ENCODE measurements at regions not wholly inside any gene's neighbourhood (a gene's known extent, or its start where the extent isn't known, plus 50 kb on each side); places are given as distances from the start of the nearest gene placed in this dataset.

- Histone ChIP-seq H3K9ac (ENCODE audit: low read depth, low read length) (no peak overlapping the region), H3K9me3 (ENCODE audit: insufficient read depth, low read length, severe bottlenecking) (peaks cover 1% of the 10 kb centered on the region), H3K27ac (ENCODE audit: low read length) (no peak overlapping the region), H3K4me3 (ENCODE audit: low read depth in 1 of 2, low read length in 2 of 2) (no peak overlapping the region), H3K27me3 (ENCODE audit: insufficient read depth, low read length, poor library complexity) (no peaks in the 10 kb centered on the region), H3K79me2 (ENCODE audit: insufficient read depth, low read length) (no peaks in the 10 kb centered on the region), H3K4me2 (ENCODE audit: insufficient read depth, low read length) (no peak overlapping the region), H4K20me1 (ENCODE audit: insufficient read depth, low read length) (no peaks in the 10 kb centered on the region), H3K36me3 (ENCODE audit: insufficient read depth, low read length) (no peaks in the 10 kb centered on the region), H3K4me1 (ENCODE audit: insufficient read depth, low read length) (no peaks in the 10 kb centered on the region), H2AFZ (ENCODE audit: low read depth, low read length) (no peak overlapping the region)
- no peak for ATAC-seq (ENCODE audit: insufficient read depth, low read depth)
- no peak for TF ChIP-seq EZH2 (IDR thresholded peaks at IDR 0.05; ENCODE audit: borderline replicate concordance, low read depth, low read length, severe bottlenecking)
- TF ChIP-seq, protein P1, sequence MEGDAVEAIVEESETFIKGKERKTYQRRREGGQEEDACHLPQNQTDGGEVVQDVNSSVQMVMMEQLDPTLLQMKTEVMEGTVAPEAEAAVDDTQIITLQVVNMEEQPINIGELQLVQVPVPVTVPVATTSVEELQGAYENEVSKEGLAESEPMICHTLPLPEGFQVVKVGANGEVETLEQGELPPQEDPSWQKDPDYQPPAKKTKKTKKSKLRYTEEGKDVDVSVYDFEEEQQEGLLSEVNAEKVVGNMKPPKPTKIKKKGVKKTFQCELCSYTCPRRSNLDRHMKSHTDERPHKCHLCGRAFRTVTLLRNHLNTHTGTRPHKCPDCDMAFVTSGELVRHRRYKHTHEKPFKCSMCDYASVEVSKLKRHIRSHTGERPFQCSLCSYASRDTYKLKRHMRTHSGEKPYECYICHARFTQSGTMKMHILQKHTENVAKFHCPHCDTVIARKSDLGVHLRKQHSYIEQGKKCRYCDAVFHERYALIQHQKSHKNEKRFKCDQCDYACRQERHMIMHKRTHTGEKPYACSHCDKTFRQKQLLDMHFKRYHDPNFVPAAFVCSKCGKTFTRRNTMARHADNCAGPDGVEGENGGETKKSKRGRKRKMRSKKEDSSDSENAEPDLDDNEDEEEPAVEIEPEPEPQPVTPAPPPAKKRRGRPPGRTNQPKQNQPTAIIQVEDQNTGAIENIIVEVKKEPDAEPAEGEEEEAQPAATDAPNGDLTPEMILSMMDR (IDR thresholded peaks at IDR 0.05; ENCODE audit: borderline replicate concordance, extremely low read depth, low read length, poor library complexity, severe bottlenecking), result no peak
- no peak for DNase-seq
Measured at GRCh38 chr2:66317268-66317890, 117.5 kb upstream of the MEIS1 start.

DNA sequence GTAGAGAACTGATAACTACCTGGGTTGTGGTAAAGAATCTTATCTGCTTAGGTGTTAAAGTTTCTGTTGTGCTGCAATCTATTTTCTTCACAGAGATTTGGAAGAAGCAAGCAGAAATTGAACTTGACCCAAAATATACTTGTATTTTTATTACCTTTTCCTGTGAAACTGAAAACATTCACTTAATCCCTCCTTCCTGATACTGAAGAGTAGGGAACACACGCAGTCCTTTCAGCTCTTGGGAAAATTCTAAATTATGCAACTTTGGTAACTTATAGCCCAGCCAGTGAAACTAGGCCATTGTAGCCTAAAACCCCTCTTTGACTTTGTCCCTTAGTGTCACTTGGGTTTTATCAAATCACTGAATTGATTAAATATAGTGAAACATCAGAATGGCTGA, 128.4 kb upstream of the MEIS1 start:
- Histone ChIP-seq H4K20me1 (ENCODE audit: insufficient read depth, low read length) (no peaks in the 10 kb centered on the region), H3K36me3 (ENCODE audit: insufficient read depth, low read length) (no peaks in the 10 kb centered on the region), H3K4me2 (ENCODE audit: insufficient read depth, low read length) (no peak overlapping the region), H3K9me3 (ENCODE audit: insufficient read depth, low read length, severe bottlenecking) (peaks cover under 1% of the 10 kb centered on the region), H3K4me3 (ENCODE audit: low read depth in 1 of 2, low read length in 2 of 2) (no peak overlapping the region), H3K27me3 (ENCODE audit: insufficient read depth, low read length, poor library complexity) (no peaks in the 10 kb centered on the region), H3K79me2 (ENCODE audit: insufficient read depth, low read length) (no peaks in the 10 kb centered on the region), H3K9ac (ENCODE audit: low read depth, low read length) (no peak overlapping the region), H3K4me1 (ENCODE audit: insufficient read depth, low read length) (no peaks in the 10 kb centered on the region), H3K27ac (ENCODE audit: low read length) (no peak overlapping the region), H2AFZ (ENCODE audit: low read depth, low read length) (no peak overlapping the region)
- DNase-seq (no peak), ATAC-seq (ENCODE audit: insufficient read depth, low read depth) (no peak)
- TF ChIP-seq, protein P1 (IDR thresholded peaks at IDR 0.05; ENCODE audit: borderline replicate concordance, extremely low read depth, low read length, poor library complexity, severe bottlenecking), result no peak
- no peak for TF ChIP-seq EZH2 (IDR thresholded peaks at IDR 0.05; ENCODE audit: borderline replicate concordance, low read depth, low read length, severe bottlenecking)

DNA sequence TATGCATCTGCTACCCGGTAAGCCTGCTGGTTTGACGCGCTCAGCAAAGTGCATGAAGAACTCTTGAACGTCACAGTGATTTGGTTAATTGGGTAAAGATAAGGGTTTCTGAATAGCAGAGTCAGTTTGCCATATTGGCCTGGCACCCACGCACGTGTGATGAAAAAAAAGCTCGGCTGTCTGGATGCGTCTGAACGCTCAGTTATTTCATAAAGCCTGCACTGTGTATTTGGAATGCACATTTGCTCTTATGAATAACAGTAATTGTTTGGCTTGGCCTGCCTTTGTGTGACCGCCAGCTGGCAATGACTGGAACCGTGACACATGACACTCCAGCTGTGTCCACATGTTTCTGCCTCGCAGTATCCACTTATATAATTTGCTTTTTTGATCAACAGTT, 129.2 kb upstream of the MEIS1 start:
- DNase-seq (no peak), ATAC-seq (ENCODE audit: insufficient read depth, low read depth) (no peak)
- Histone ChIP-seq H3K36me3 (ENCODE audit: insufficient read depth, low read length) (no peaks in the 10 kb centered on the region), H3K79me2 (ENCODE audit: insufficient read depth, low read length) (no peaks in the 10 kb centered on the region), H2AFZ (ENCODE audit: low read depth, low read length) (no peak overlapping the region), H4K20me1 (ENCODE audit: insufficient read depth, low read length) (no peaks in the 10 kb centered on the region), H3K9ac (ENCODE audit: low read depth, low read length) (no peak overlapping the region), H3K27ac (ENCODE audit: low read length) (no peak overlapping the region), H3K9me3 (ENCODE audit: insufficient read depth, low read length, severe bottlenecking) (no peaks in the 10 kb centered on the region), H3K4me2 (ENCODE audit: insufficient read depth, low read length) (no peak overlapping the region), H3K27me3 (ENCODE audit: insufficient read depth, low read length, poor library complexity) (no peaks in the 10 kb centered on the region), H3K4me1 (ENCODE audit: insufficient read depth, low read length) (no peaks in the 10 kb centered on the region), H3K4me3 (ENCODE audit: low read depth in 1 of 2, low read length in 2 of 2) (no peak overlapping the region)
- TF ChIP-seq, protein P1 (IDR thresholded peaks at IDR 0.05; ENCODE audit: borderline replicate concordance, extremely low read depth, low read length, poor library complexity, severe bottlenecking), result no peak
- no peak for TF ChIP-seq EZH2 (IDR thresholded peaks at IDR 0.05; ENCODE audit: borderline replicate concordance, low read depth, low read length, severe bottlenecking)
